Mesodermal cell (in vitro differentiated cells): ENCODE measurements at regions not wholly inside any gene's neighbourhood (a gene's known extent, or its start where the extent isn't known, plus 50 kb on each side); places are given as distances from the start of the nearest gene placed in this dataset.

Experiments used
- H3K27ac ChIP-seq: 2 replicates; pipeline ENCODE4 v1.7.0; 2013; ENCODE audit warnings: mild to moderate bottlenecking, low read depth, low read length, moderate library complexity; ENCODE audit not compliant: severe bottlenecking
- H3K36me3 ChIP-seq: 2 replicates; pipeline ENCODE4 v1.7.1; 2013; ENCODE audit warnings: mild to moderate bottlenecking, low read length, moderate library complexity; ENCODE audit not compliant: control insufficient read depth, insufficient read depth
- H3K4me1 ChIP-seq: one replicate; pipeline ENCODE4 v1.7.1; 2013; ENCODE audit warnings: mild to moderate bottlenecking, low read length; ENCODE audit not compliant: insufficient read depth, control insufficient read depth, poor library complexity, severe bottlenecking
- H3K4me3 ChIP-seq: 2 replicates; pipeline ENCODE4 v1.7.0; 2013; ENCODE audit warnings: low read length, control low read depth, mild to moderate bottlenecking; ENCODE audit not compliant: insufficient read depth, poor library complexity, severe bottlenecking; ENCODE audit errors: extremely low read depth
- H3K9me3 ChIP-seq: 2 replicates; pipeline ENCODE4 v1.7.1; 2013; ENCODE audit warnings: mild to moderate bottlenecking, low read length, moderate library complexity; ENCODE audit not compliant: control insufficient read depth
- WGBS, 2 experiments: methylation state at CpG; one replicate each; pipeline ENCODE4 v1.1.5; 2013; ENCODE audit warnings: missing lambda C conversion rate in 2 of 2; ENCODE audit not compliant: insufficient coverage in 2 of 2; 5-methylcytosine and 5-hydroxymethylcytosine counted together

DNA sequence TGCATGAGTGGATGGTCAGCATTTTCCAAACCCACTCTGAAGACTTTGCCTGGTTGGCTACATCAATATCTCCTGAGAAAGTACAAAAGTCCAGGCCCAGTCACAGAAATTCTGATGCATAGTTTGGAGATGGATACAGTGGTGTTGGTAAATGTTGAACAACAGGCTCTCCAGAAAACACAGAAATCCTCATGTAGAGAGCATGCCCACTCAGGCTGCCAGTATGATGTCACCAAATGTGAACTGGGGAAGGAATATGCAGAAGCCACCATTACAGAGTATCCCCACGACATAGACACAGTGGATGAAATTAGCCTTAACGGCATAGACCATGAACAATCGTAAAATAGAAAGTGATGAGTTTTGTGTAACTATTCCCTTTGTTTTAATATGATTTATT, 97.1 kb upstream of the NXT1 start:
- 86% methylated on average over 1 of the region's 3 CpGs; no CpG with 5 or more reads in 1 of the 2 experiments for WGBS, 2 experiments
- H3K36me3 ChIP-seq: no peaks in the 10 kb centered on the region
- peaks cover 44% of the 10 kb centered on the region for H3K4me1 ChIP-seq
- H3K27ac ChIP-seq: no peak overlapping the region
- no peaks in the 10 kb centered on the region for H3K9me3 ChIP-seq
- no peak overlapping the region for H3K4me3 ChIP-seq

DNA sequence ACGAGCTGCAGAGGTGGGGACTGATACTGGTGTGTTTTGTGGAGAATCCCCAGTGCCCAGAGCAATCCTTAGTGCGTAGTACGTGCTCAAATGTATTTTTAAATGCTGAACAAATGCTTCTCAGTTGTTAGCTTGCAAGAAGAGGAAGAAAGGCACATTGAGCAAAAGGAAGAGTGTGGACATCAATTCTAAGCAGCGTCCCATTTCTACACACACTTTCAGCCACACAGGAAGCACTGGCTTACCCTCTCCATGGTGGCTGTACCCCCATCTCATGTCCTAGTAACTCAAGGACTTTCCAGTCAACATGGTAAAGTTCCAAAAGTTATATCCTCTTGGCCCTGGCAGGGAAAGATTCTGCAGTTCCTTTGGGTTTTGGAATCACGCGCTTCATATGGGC, 98.8 kb upstream of the NXT1 start:
- no peaks in the 10 kb centered on the region for H3K36me3 ChIP-seq
- WGBS, 2 experiments: 91 to 93% methylated on average over 4 to 5 of the region's 6 CpGs
- H3K27ac ChIP-seq: no peak overlapping the region
- H3K9me3 ChIP-seq: no peaks in the 10 kb centered on the region
- no peak overlapping the region for H3K4me3 ChIP-seq
- H3K4me1 ChIP-seq: peaks cover 27% of the 10 kb centered on the region

DNA sequence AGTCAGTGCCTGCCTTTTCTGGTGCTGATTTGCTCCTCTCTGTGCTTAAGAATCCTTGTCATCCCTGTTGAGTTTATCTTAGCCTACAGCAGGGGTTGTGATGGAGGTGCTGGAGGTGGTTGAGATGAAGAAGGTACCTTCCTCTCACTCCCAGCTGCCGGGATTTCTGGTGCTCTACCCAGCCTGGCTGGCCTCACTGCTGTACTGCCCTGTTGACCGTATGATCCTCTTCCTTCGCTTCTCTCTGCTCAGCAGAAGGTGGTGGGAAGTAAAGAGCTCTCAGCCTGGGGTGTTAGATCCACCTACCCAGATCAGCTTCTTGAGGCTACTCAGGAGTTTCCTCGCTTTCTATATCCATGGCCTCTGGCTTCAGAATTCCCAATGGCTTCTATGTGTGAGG, 101.0 kb upstream of the NXT1 start:
- WGBS, 2 experiments: 71 to 91% methylated on average over 1 to 2 of the region's 4 CpGs
- no peaks in the 10 kb centered on the region for H3K36me3 ChIP-seq
- H3K4me1 ChIP-seq: peaks cover 8% of the 10 kb centered on the region
- no peaks in the 10 kb centered on the region for H3K9me3 ChIP-seq
- no peak overlapping the region for H3K27ac ChIP-seq
- H3K4me3 ChIP-seq: no peak overlapping the region

DNA sequence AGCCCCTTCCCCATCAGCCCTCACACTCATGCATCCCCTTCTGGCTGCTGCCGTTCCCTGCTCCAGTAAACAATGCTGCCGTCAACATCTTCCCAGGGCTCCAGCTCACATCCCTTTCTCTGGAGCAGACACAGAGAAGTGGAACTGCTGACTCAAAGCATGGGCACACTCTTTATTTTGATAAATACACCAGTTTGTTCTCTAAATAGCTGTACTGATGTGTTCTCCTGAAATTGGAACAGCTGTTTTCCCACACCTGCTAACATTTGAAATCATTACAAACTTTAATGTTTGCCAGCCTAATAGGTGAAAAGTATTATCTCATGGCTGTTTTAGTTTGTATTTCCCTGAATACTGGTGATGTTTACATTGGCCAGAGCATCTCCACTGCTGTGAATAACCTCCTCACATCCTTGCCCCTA, 102.1 kb upstream of the NXT1 start:
- no peak overlapping the region for H3K4me3 ChIP-seq
- WGBS, 2 experiments: 31 to 44% methylated on average over 2 of the region's 2 CpGs
- no peaks in the 10 kb centered on the region for H3K9me3 ChIP-seq
- no peak overlapping the region for H3K27ac ChIP-seq
- H3K36me3 ChIP-seq: no peaks in the 10 kb centered on the region
- H3K4me1 ChIP-seq: peaks cover 8% of the 10 kb centered on the region

DNA sequence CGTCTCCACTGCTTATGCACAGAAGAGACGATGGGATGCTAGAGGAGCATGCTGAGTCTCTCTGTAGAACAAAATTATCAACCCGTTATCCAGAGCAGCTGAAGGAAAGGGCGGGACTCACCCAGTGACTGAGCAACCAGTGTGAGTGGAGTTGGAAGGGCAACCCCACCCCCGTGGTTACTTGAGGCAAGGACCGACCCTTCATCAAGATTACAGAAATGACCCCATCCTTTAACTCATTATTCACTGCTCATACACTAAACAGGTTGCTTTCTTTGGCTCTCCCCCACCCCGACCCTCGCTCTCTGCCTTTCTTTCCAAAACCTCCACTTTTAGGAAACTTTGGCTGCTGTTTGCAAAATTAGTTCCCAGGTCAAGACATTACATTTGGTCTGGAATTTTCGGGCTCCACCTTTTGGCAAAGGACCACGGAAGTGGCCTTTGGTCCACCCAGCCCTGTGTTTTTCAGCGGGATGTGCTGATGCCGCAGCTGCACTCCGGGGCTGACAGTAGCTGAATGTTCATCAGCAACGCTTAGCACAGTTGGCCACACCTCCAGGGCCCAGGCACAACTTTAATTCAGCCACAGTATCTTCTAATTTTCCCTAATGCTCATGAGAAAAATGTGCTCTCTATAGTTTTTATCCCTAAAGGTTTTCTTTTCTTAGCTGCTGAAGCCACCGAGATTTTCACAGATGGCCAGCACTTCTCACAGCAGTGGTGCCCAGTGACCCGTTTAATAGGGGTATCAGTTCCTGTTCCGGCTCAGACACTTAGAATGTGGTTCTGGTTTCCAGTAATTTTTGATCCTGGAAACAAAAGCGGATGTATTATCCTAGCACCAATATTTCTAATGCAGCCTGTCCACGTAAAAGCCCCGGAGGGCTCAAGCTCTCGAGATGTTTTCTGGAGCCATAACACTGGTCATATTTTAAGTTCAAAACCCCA, 103.6 kb upstream of the NXT1 start:
- Histone ChIP-seq H3K4me1 (peaks cover 8% of the 10 kb centered on the region), H3K4me3 (no peak overlapping the region), H3K36me3 (no peaks in the 10 kb centered on the region), H3K9me3 (no peaks in the 10 kb centered on the region), H3K27ac (no peak overlapping the region)
- WGBS, 2 experiments: 91 to 92% methylated on average over 18 of the region's 21 CpGs

DNA sequence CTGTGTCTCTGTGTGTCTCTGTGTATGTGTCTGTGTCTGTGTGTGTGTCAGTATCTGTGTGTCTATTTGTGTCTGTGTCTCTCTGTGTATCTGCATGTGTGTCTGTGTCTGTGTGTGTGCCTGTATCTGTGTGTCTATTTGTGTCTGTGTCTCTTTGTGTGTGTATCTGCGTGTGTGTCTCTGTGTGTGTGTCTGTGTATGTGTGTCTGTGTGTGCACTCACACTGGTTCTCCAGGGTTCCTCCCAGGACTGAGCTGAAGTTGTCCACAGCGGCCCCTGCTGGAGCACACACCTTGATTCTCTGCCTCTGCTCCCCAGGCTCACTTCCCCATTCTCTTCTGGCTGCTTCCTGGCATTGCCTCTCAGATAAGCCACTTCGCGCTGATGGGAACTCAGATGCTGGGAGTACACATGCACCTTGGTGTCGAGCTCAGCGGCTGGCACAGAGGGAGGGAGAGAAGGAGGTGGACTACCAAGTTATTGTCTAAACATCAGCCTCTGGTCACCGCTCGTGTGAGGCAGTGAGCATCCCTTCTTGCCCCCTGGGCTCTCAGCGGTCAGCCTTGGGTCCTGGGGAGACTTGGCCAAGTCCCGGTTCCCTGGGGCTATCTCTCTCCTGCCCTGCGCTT, 104.9 kb upstream of the NXT1 start:
- H3K9me3 ChIP-seq: no peaks in the 10 kb centered on the region
- H3K4me3 ChIP-seq: no peak overlapping the region
- no peak overlapping the region for H3K27ac ChIP-seq
- H3K36me3 ChIP-seq: no peaks in the 10 kb centered on the region
- WGBS, 2 experiments: 60 to 71% methylated on average over 8 to 11 of the region's 11 CpGs
- H3K4me1 ChIP-seq: peaks cover 8% of the 10 kb centered on the region

DNA sequence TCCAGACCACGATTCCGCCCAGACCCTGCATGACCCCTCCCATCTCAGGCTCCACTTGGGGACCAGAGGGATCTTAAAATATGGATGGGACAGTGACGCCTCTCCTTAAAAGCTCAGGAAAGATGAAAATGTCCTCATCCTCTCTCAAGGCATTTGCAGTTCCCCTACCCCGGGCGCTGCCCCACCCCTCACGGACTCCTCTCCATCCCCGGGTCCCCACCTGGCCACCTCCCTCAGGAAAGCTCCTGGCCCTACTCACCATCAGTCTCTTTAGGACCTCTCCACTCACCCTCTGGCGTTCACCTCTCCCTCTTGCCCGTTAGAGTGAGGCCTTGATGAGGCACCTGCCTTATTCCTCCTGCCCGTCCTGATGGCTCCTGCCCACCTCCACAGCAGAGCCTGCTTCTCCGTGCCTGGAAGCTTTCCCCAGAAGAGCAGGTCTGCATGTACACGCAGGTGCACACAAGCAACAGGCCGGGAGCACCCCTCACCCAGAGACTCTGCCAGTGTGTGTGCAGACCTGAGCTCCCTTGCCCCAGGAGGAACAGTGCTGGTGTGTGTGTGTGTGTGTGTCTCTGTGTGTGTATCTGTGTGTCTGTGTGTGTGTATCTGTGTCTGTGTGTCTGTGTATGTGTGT, 105.6 kb upstream of the NXT1 start:
- no peak overlapping the region for H3K4me3 ChIP-seq
- H3K9me3 ChIP-seq: no peaks in the 10 kb centered on the region
- H3K27ac ChIP-seq: no peak overlapping the region
- peaks cover 8% of the 10 kb centered on the region for H3K4me1 ChIP-seq
- WGBS, 2 experiments: 86 to 89% methylated on average over 9 of the region's 13 CpGs
- no peaks in the 10 kb centered on the region for H3K36me3 ChIP-seq

DNA sequence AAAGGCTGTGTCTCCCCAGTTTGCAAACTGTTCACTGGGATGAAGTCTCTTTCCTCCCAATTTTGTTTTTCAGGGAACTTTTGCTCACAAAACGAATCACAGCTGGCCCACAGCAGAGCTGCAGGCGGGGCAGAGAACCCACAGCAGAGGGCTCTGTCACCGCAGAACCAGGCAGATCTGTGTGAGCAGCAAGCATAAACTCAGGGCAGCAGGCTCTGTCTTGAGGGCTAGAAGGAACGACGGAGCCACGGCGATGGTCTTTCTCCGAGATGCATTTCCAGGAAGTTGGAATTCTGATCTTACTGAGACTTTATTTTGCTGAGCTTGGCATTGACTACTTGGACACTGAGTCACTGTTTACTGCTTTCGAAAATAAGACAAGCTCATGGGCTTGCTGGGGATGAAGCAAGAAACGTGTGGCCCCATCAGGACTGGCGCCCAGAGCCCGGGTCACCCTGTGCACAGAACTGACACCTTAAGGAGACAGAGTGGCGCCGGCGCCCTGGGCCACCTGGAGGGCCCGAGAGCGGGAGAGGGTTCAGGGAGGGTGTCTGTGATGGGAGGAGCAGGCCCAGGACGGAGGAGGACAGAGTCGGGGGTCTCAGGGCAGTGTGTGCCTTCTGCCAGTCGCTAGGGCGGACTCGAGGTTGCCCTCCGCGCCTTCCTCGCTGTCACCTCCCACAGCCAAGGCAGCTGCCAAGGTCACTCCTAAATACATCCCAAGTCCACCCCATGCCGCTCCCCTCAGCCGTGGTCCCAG, 106.3 kb upstream of the NXT1 start:
- no peak overlapping the region for H3K27ac ChIP-seq
- WGBS, 2 experiments: 94 to 96% methylated on average over 24 to 26 of the region's 27 CpGs
- H3K4me3 ChIP-seq: no peak overlapping the region
- H3K36me3 ChIP-seq: no peaks in the 10 kb centered on the region
- peaks cover 2% of the 10 kb centered on the region for H3K4me1 ChIP-seq
- no peaks in the 10 kb centered on the region for H3K9me3 ChIP-seq

DNA sequence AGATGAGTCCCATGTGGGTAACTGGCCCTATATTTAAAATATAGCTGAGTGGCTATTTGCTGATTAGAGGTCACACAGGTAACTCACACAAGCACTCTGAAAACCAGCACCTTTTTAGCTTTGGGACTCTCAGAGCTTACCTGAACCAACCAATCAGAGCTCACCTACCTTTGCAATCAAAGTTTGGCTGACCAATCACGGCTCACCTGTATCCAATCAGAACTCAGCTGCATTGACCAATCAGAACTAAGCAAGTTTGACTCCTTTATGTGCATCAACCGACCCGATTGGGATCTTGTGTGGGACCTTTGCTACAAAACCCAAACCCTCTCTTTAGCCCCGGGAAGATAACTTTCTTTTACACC, 106.8 kb upstream of the NXT1 start:
- Histone ChIP-seq H3K4me3 (no peak overlapping the region), H3K9me3 (no peaks in the 10 kb centered on the region), H3K27ac (no peak overlapping the region), H3K4me1 (no peaks in the 10 kb centered on the region), H3K36me3 (no peaks in the 10 kb centered on the region)
- 86 to 97% methylated on average over 4 of the region's 4 CpGs for WGBS, 2 experiments

DNA sequence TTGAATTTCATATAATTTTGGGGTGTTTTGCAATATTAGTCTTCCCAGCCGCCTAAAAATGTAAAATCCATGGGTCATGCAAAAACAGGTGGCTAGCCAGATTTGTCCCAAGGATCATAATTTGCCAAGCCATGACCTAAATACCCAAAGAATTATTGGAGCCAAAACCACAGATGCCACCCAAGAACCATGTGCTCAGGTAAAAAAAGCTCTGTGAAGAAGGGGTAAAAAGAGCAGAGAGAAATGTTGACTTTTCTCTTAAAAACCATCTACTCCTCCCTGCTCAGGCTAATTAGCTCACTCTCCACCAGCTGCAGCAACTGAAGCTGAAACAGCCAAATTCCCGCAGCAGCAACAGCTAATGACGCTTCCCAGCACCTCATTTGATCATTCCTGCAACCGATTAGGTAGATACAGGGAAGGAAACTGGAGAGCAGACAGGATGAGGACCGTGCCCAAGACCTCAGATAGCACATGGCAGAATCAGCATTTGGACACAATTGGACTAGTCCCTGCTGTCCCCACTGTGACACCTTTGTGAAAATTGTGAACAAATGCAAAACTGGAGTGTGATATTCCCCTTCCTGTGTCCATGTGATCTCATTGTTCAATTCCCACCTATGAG, 107.9 kb upstream of the NXT1 start:
- 92 to 100% methylated on average over 4 of the region's 5 CpGs for WGBS, 2 experiments
- no peak overlapping the region for H3K27ac ChIP-seq
- H3K9me3 ChIP-seq: no peaks in the 10 kb centered on the region
- no peak overlapping the region for H3K4me3 ChIP-seq
- H3K36me3 ChIP-seq: no peaks in the 10 kb centered on the region
- no peaks in the 10 kb centered on the region for H3K4me1 ChIP-seq
